H1 (cell line): ENCODE measurements at regions not wholly inside any gene's neighbourhood (a gene's known extent, or its start where the extent isn't known, plus 50 kb on each side); places are given as distances from the start of the nearest gene placed in this dataset.

Experiments
- CTCF ChIA-PET: fragments of 300-600 bp; sonication (Branson Sonifier 250); formaldehyde crosslinking; loops from one replicate; lab custom pipeline; 2021; ENCODE audit not compliant: partially characterized antibody; lab: Charles Lee
- POLR2A ChIA-PET: fragments of 300-600 bp; sonication (Branson Sonifier 250); formaldehyde crosslinking; loops from one replicate; lab custom pipeline; 2021; ENCODE audit warnings: inconsistent platforms; ENCODE audit not compliant: partially characterized antibody; lab: Charles Lee
- DNase-seq, 2 experiments: peaks; one replicate each; pipeline versions ENCODE4 v3.0.0 to v3.0.0-alpha.2; 2010 to 2022; ENCODE audit warnings: low spot score in 2 of 2, low read depth in 1 of 2, mixed read lengths in 1 of 2
- FAIRE-seq: peaks from 2 replicates; lab custom pipeline; 2011; peaks lifted over from hg19 to GRCh38; lab: Jason Lieb, UNC
- H2AFZ ChIP-seq: 2 replicates; pipeline ENCODE4 v1.8.1; 2012; ENCODE audit warnings: low read length, inconsistent platforms
- H2AK5ac ChIP-seq: 2 replicates; pipeline ENCODE4 v1.6.1; 2013; ENCODE audit warnings: low read depth, low read length
- H2BK120ac ChIP-seq: replicated peaks from 2 replicates; pipeline ENCODE3; 2013; ENCODE audit warnings: low read depth, low read length, inconsistent platforms
- H2BK12ac ChIP-seq: 2 replicates; pipeline ENCODE4 v1.6.1; 2013; ENCODE audit warnings: low read depth, low read length
- H2BK15ac ChIP-seq: 2 replicates; pipeline ENCODE4 v1.6.1; 2013; ENCODE audit warnings: low read length
- H2BK20ac ChIP-seq: 2 replicates; pipeline ENCODE4 v1.6.1; 2013; ENCODE audit warnings: low read length
- H2BK5ac ChIP-seq: 2 replicates; pipeline ENCODE4 v1.6.1; 2013; ENCODE audit warnings: low read depth, low read length
- H3K14ac ChIP-seq: 2 replicates; pipeline ENCODE4 v1.6.1; 2013; ENCODE audit warnings: inconsistent platforms; ENCODE audit not compliant: insufficient read length
- H3K18ac ChIP-seq: 2 replicates; pipeline ENCODE4 v1.6.1; 2013; ENCODE audit warnings: low read length; ENCODE audit errors: extremely low read depth
- H3K23ac ChIP-seq: 2 replicates; pipeline ENCODE4 v1.6.1; 2013; ENCODE audit warnings: inconsistent platforms; ENCODE audit not compliant: insufficient read length
- H3K23me2 ChIP-seq: 2 replicates; pipeline ENCODE4 v1.6.1; 2013; ENCODE audit warnings: low read depth, low read length
- H3K27ac ChIP-seq: 2 replicates; pipeline ENCODE4 v1.6.1; 2011; ENCODE audit warnings: low read depth, low read length, inconsistent platforms
- H3K27me3 ChIP-seq, 4 experiments: replicated peaks in 1 of 4; 1 replicate in 1 of 4; 2 replicates in 3 of 4; pipeline versions ENCODE4 v1.6.1 to v1.8.1; 2011 to 2013; ENCODE audit warnings: low read length in 3 of 4, mild to moderate bottlenecking in 3 of 4, inconsistent platforms in 2 of 4, mixed read lengths in 2 of 4, moderate library complexity in 1 of 4; ENCODE audit not compliant: control insufficient read depth in 3 of 4, insufficient read depth in 3 of 4; ENCODE audit errors: extremely low read depth in 1 of 4
- H3K36me3 ChIP-seq, 4 experiments: 2 replicates each; pipeline versions ENCODE4 v1.6.1 to v1.8.1; 2011 to 2013; ENCODE audit warnings: mild to moderate bottlenecking in 4 of 4, low read length in 3 of 4, moderate library complexity in 2 of 4, control low read depth in 1 of 4, inconsistent platforms in 1 of 4; ENCODE audit not compliant: insufficient read depth in 4 of 4, control insufficient read depth in 2 of 4
- H3K4ac ChIP-seq: replicated peaks from 2 replicates; pipeline ENCODE3; 2013; ENCODE audit warnings: low read length, low read depth, mixed read lengths, inconsistent platforms; ENCODE audit not compliant: insufficient read length
- H3K4me1 ChIP-seq, 4 experiments: replicated peaks in 1 of 4; 1 replicate in 1 of 4; 2 replicates in 3 of 4; pipeline versions ENCODE4 v1.6.1 to v1.8.1; 2011 to 2013; ENCODE audit warnings: low read length in 3 of 4, inconsistent platforms in 2 of 4, mixed read lengths in 1 of 4; ENCODE audit not compliant: insufficient read depth in 4 of 4, control insufficient read depth in 3 of 4
- H3K4me2 ChIP-seq, 2 experiments: 2 replicates each; pipeline versions ENCODE4 v1.6.1 to v1.8.1; 2011 to 2013; ENCODE audit warnings: low read depth in 2 of 2, low read length in 2 of 2, control low read depth in 1 of 2, inconsistent platforms in 1 of 2, mild to moderate bottlenecking in 1 of 2; ENCODE audit not compliant: insufficient read depth in 1 of 2
- H3K4me3 ChIP-seq, 4 experiments: fragments of 200-600, 300-600 bp in 1 of 4; sonication (generic), shearing (Covaris generic), sonication (Bioruptor Twin) in 1 of 4; 2 replicates each; pipeline versions ENCODE4 v1.5.1 to v1.8.1; 2011 to 2016; ENCODE audit warnings: low read length in 4 of 4, low read depth in 3 of 4, control low read depth in 2 of 4, inconsistent platforms in 2 of 4, mild to moderate bottlenecking in 2 of 4, mixed read lengths in 1 of 4, moderate library complexity in 1 of 4; ENCODE audit not compliant: insufficient read depth in 2 of 4; ENCODE audit errors: extremely low read depth in 1 of 4
- H3K56ac ChIP-seq: replicated peaks from 2 replicates; pipeline ENCODE3; 2013; ENCODE audit warnings: low read depth, mild to moderate bottlenecking, mixed read lengths, low read length, inconsistent platforms; ENCODE audit not compliant: insufficient read length
- H3K79me1 ChIP-seq: 2 replicates; pipeline ENCODE4 v1.6.1; 2013; ENCODE audit warnings: low read depth, low read length, control low read depth
- H3K79me2 ChIP-seq, 2 experiments: 2 replicates each; pipeline versions ENCODE4 v1.6.1 to v1.8.1; 2012 to 2013; ENCODE audit warnings: low read length in 2 of 2, mild to moderate bottlenecking in 2 of 2, inconsistent platforms in 1 of 2; ENCODE audit not compliant: insufficient read depth in 2 of 2, control insufficient read depth in 1 of 2
- H3K9ac ChIP-seq, 4 experiments: replicated peaks in 1 of 4; 1 replicate in 1 of 4; 2 replicates in 3 of 4; pipeline versions ENCODE4 v1.6.1 to v1.8.1; 2011 to 2013; ENCODE audit warnings: low read depth in 3 of 4, low read length in 3 of 4, control low read depth in 2 of 4, mild to moderate bottlenecking in 2 of 4, moderate library complexity in 2 of 4, inconsistent platforms in 1 of 4; ENCODE audit errors: extremely low read depth in 1 of 4
- H3K9me3 ChIP-seq, 2 experiments: 2 replicates each; pipeline versions ENCODE4 v1.6.1 to v1.8.1; 2012 to 2013; ENCODE audit warnings: mild to moderate bottlenecking in 2 of 2, moderate library complexity in 2 of 2, control low read depth in 1 of 2, inconsistent platforms in 1 of 2, low read depth in 1 of 2, low read length in 1 of 2, mixed read lengths in 1 of 2; ENCODE audit not compliant: insufficient read depth in 2 of 2
- H4K20me1 ChIP-seq, 2 experiments: replicated peaks in 1 of 2; 2 replicates each; pipeline versions ENCODE3 to v1.8.1; 2011 to 2013; ENCODE audit warnings: inconsistent platforms in 2 of 2, low read length in 2 of 2, mild to moderate bottlenecking in 1 of 2; ENCODE audit not compliant: insufficient read depth in 2 of 2, control insufficient read depth in 1 of 2
- H4K5ac ChIP-seq: 2 replicates; pipeline ENCODE4 v1.6.1; 2013; ENCODE audit warnings: low read length, low read depth, mixed read lengths, inconsistent platforms; ENCODE audit not compliant: insufficient read length
- H4K8ac ChIP-seq: 2 replicates; pipeline ENCODE4 v1.8.0; 2013; ENCODE audit warnings: mild to moderate bottlenecking, moderate library complexity, low read length, inconsistent platforms; ENCODE audit not compliant: insufficient read depth; ENCODE audit errors: extremely low read depth
- H4K91ac ChIP-seq: replicated peaks from 2 replicates; pipeline ENCODE3; 2013; ENCODE audit warnings: low read length, mixed read lengths, inconsistent platforms; ENCODE audit not compliant: insufficient read length
- BACH1 ChIP-seq: IDR thresholded peaks from 2 replicates; pipeline ENCODE4 v1.6.1; 2012; ENCODE audit warnings: low read length, improper control_type of control experiment
- EP300 ChIP-seq, 2 experiments: IDR thresholded peaks; 1 replicate in 1 of 2; 2 replicates in 1 of 2; pipeline ENCODE4 v1.6.1; 2011 to 2012; ENCODE audit warnings: low read depth in 2 of 2, low read length in 2 of 2, mild to moderate bottlenecking in 2 of 2, borderline replicate concordance in 1 of 2, inconsistent platforms in 1 of 2, moderate library complexity in 1 of 2
- NANOG ChIP-seq: IDR thresholded peaks from 2 replicates; pipeline ENCODE4 v1.6.1; 2011; ENCODE audit warnings: low read length, low read depth, mild to moderate bottlenecking, inconsistent platforms; ENCODE audit not compliant: insufficient read depth, poor library complexity, severe bottlenecking
- PHF8 ChIP-seq: fragments of 200-600 bp; sonication (generic); conservative IDR thresholded peaks from 2 replicates; pipeline ENCODE4 v1.7.1; 2012; ENCODE audit warnings: low read depth, mild to moderate bottlenecking, inconsistent platforms, low read length, moderate library complexity
- SIX5 ChIP-seq: IDR thresholded peaks from 2 replicates; pipeline ENCODE4 v1.6.1; 2011; ENCODE audit warnings: mild to moderate bottlenecking, low read depth, low read length
- SP2 ChIP-seq: IDR thresholded peaks from 2 replicates; pipeline ENCODE4 v1.6.1; 2012; ENCODE audit warnings: mild to moderate bottlenecking, low read length, inconsistent platforms
- SUZ12 ChIP-seq: fragments of 200-600 bp; sonication (generic); IDR thresholded peaks from 2 replicates; pipeline ENCODE4 v1.6.1; 2012; ENCODE audit warnings: mild to moderate bottlenecking, inconsistent platforms, low read length, moderate library complexity, mixed read lengths
- YY1 ChIP-seq: IDR thresholded peaks from 2 replicates; pipeline ENCODE4 v1.6.1; 2011; ENCODE audit warnings: low read depth, mild to moderate bottlenecking, low read length
- WGBS, 2 experiments: shearing (Covaris generic) in 1 of 2; methylation state at CpG; one replicate each; pipeline versions ENCODE4 v1.1.6 to v1.1.7; 2013 to 2015; ENCODE audit warnings: low lambda C conversion rate in 2 of 2, mixed read lengths in 2 of 2, inconsistent platforms in 1 of 2, low coverage in 1 of 2, missing lambda C conversion rate in 1 of 2; ENCODE audit not compliant: insufficient replicate concordance in 2 of 2, insufficient coverage in 1 of 2, insufficient read length in 1 of 2; ENCODE audit errors: extremely low coverage in 1 of 2, missing lambda C conversion rate in 1 of 2; 5-methylcytosine and 5-hydroxymethylcytosine counted together
- TF ChIP-seq, protein P1 (sequence below): IDR thresholded peaks from 2 replicates; pipeline ENCODE4 v1.6.1; 2012; ENCODE audit warnings: inconsistent platforms
- TF ChIP-seq, protein P2 (sequence below): IDR thresholded peaks from 2 replicates; pipeline ENCODE4 v1.6.1; 2011; ENCODE audit warnings: low read depth, mild to moderate bottlenecking, low read length; ENCODE audit not compliant: insufficient read depth
- TF ChIP-seq, protein P3 (sequence below): IDR thresholded peaks from 2 replicates; pipeline ENCODE4 v1.6.1; 2011; ENCODE audit warnings: low read length, improper control_type of control experiment

DNA sequence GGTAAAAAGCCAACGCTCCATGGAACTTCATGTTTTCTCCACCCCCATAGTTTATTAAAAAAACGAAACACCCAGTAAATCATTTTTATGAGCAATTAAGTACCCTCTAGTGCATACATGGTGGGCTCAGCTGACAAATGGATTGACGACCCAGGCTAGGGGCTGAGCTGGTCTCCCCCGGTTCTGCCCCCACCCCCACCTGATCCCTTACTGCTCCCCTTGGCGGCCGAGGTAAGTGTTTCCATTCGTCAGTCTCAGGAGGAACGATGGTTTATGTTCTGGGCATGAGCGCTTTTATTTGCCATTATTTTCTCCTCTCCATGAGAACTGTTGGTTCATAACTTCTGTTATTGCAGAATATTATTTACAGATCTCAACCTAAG lies 233.9 kb upstream of the C1orf174 start:
- no peaks in the 10 kb centered on the region for H4K20me1 ChIP-seq
- no peaks in the 10 kb centered on the region for H3K9me3 ChIP-seq
- no peak overlapping the region for H3K23ac ChIP-seq
- no peak overlapping the region for H2BK12ac ChIP-seq
- ChIA-PET CTCF (no interaction called here), POLR2A (no interaction called here)
- peaks cover 7% of the 10 kb centered on the region; the same call in 1 of the 2 replicates for H3K23me2 ChIP-seq
- H3K4me3 ChIP-seq, result no peak overlapping the region
- no peak overlapping the region for H2BK120ac ChIP-seq
- no peak overlapping the region for H2BK15ac ChIP-seq
- no peak overlapping the region for H4K8ac ChIP-seq
- FAIRE-seq (no peak), DNase-seq (no peak)
- H2AK5ac ChIP-seq, result no peak overlapping the region
- WGBS, 2 experiments, result 87% methylated on average over 9 of the region's 9 CpGs; no CpG with 5 or more reads in 1 of the 2 experiments
- no peak overlapping the region for H3K14ac ChIP-seq
- H3K27me3 ChIP-seq, result no peaks in the 10 kb centered on the region
- H3K4me2 ChIP-seq, result no peak overlapping the region
- H3K79me2 ChIP-seq, result no peaks in the 10 kb centered on the region
- TF ChIP-seq YY1 (no peak), BACH1 (no peak), NANOG (no peak), EP300 (IDR thresholded peaks at IDR 0.05; ENCODE audit: borderline replicate concordance in 1 of 2, low read depth in 2 of 2, low read length in 2 of 2) (no peak), PHF8 (no peak), SUZ12 (no peak), SIX5 (no peak), SP2 (no peak)
- TF ChIP-seq, protein P1, sequence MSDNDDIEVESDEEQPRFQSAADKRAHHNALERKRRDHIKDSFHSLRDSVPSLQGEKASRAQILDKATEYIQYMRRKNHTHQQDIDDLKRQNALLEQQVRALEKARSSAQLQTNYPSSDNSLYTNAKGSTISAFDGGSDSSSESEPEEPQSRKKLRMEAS, result no peak
- TF ChIP-seq, protein P2, sequence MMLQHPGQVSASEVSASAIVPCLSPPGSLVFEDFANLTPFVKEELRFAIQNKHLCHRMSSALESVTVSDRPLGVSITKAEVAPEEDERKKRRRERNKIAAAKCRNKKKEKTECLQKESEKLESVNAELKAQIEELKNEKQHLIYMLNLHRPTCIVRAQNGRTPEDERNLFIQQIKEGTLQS, result no peak
- TF ChIP-seq, protein P3, sequence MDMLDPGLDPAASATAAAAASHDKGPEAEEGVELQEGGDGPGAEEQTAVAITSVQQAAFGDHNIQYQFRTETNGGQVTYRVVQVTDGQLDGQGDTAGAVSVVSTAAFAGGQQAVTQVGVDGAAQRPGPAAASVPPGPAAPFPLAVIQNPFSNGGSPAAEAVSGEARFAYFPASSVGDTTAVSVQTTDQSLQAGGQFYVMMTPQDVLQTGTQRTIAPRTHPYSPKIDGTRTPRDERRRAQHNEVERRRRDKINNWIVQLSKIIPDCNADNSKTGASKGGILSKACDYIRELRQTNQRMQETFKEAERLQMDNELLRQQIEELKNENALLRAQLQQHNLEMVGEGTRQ, result no peak
- no peak overlapping the region for H2BK20ac ChIP-seq
- no peak overlapping the region for H4K5ac ChIP-seq
- no peak overlapping the region for H2AFZ ChIP-seq
- H3K9ac ChIP-seq, result no peak overlapping the region
- H3K4ac ChIP-seq, result no peak overlapping the region
- H4K91ac ChIP-seq, result no peak overlapping the region
- H3K56ac ChIP-seq, result no peak overlapping the region
- H3K36me3 ChIP-seq, result no peaks in the 10 kb centered on the region
- H3K27ac ChIP-seq, result no peak overlapping the region
- H3K79me1 ChIP-seq, result no peaks in the 10 kb centered on the region
- no peak overlapping the region for H3K18ac ChIP-seq
- no peak overlapping the region for H2BK5ac ChIP-seq
- H3K4me1 ChIP-seq, result peaks cover 0 to 5% (median 2%) of the 10 kb centered on the region in 4 experiments; a peak in 2 of 7 replicates
